Ovary (tissue), 3 donors: ENCODE measurements at regions not wholly inside any gene's neighbourhood (a gene's known extent, or its start where the extent isn't known, plus 50 kb on each side); places are given as distances from the start of the nearest gene placed in this dataset.

ENCODE experiments used
- EP300 ChIP-seq: sonication (generic); formaldehyde crosslinking; IDR thresholded peaks from one replicate; pipeline ENCODE4 v1.6.1; 2017; ENCODE audit warnings: antibody characterized with exemption
- POLR2A ChIP-seq: fragments of 450-650 bp; IDR thresholded peaks from one replicate; pipeline ENCODE4 v1.6.1; 2017; ENCODE audit warnings: antibody characterized with exemption, mild to moderate bottlenecking, moderate library complexity
- TF ChIP-seq, protein P1 (sequence below), 3 donors: fragments of 450-650 bp in 2 of 3; fragments of 200-600 bp in 1 of 3; IDR thresholded peaks; one replicate each; pipeline versions ENCODE4 v1.5.1 to v1.8.0; 2016 to 2022; ENCODE audit warnings: antibody characterized with exemption in 3 of 3, mild to moderate bottlenecking in 1 of 3
- donor health status: DM: no; HTN: no; CAD: no.

- TF ChIP-seq, protein P1, sequence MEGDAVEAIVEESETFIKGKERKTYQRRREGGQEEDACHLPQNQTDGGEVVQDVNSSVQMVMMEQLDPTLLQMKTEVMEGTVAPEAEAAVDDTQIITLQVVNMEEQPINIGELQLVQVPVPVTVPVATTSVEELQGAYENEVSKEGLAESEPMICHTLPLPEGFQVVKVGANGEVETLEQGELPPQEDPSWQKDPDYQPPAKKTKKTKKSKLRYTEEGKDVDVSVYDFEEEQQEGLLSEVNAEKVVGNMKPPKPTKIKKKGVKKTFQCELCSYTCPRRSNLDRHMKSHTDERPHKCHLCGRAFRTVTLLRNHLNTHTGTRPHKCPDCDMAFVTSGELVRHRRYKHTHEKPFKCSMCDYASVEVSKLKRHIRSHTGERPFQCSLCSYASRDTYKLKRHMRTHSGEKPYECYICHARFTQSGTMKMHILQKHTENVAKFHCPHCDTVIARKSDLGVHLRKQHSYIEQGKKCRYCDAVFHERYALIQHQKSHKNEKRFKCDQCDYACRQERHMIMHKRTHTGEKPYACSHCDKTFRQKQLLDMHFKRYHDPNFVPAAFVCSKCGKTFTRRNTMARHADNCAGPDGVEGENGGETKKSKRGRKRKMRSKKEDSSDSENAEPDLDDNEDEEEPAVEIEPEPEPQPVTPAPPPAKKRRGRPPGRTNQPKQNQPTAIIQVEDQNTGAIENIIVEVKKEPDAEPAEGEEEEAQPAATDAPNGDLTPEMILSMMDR (IDR thresholded peaks at IDR 0.05), result no peak
- TF ChIP-seq EP300, result no peak
- no peak for TF ChIP-seq POLR2A
Measured at GRCh38 chr9:135186248-135187164, 99.0 kb downstream of the OLFM1 start.
